SU-DHL-6 (cell line): ENCODE measurements at regions not wholly inside any gene's neighbourhood (a gene's known extent, or its start where the extent isn't known, plus 50 kb on each side); places are given as distances from the start of the nearest gene placed in this dataset.

ENCODE experiments used
- H2AFZ ChIP-seq: fragments of 200-600 bp; sonication (generic); 2 replicates; pipeline ENCODE4 v1.6.1; 2014; ENCODE audit warnings: low read depth, mild to moderate bottlenecking, moderate library complexity, mixed read lengths, antibody characterized with exemption, low read length; ENCODE audit not compliant: severe bottlenecking
- H3F3A ChIP-seq: fragments of 200-600 bp; shearing (Covaris generic); 2 replicates; pipeline ENCODE4 v1.6.0; 2016; ENCODE audit warnings: antibody characterized with exemption, mild to moderate bottlenecking; ENCODE audit not compliant: insufficient read depth
- H3K27ac ChIP-seq: fragments of 200-600 bp; sonication (generic); 2 replicates; pipeline ENCODE4 v1.5.1; 2016; ENCODE audit warnings: low read depth, mild to moderate bottlenecking, low read length, moderate library complexity, mixed read lengths
- H3K27me3 ChIP-seq: fragments of 200-600 bp; sonication (generic), shearing (Covaris generic); 2 replicates; pipeline ENCODE4 v1.6.0; 2014; ENCODE audit warnings: mild to moderate bottlenecking, low read length
- H3K36me3 ChIP-seq: fragments of 200-600 bp; sonication (generic); 2 replicates; pipeline ENCODE4 v1.6.1; 2014; ENCODE audit warnings: mild to moderate bottlenecking, low read length, mixed read lengths
- H3K4me2 ChIP-seq: fragments of 300-600, 200-600 bp; shearing (Covaris generic), sonication (generic); 2 replicates; pipeline ENCODE4 v1.6.0; 2014; ENCODE audit warnings: low read length, low read depth, mild to moderate bottlenecking; ENCODE audit not compliant: poor library complexity, severe bottlenecking
- H3K4me3 ChIP-seq: fragments of 200-600 bp; sonication (generic); 2 replicates; pipeline ENCODE4 v1.5.1; 2014; ENCODE audit warnings: antibody characterized with exemption, low read length, mild to moderate bottlenecking, mixed read lengths; ENCODE audit not compliant: insufficient read depth, poor library complexity, severe bottlenecking
- H3K79me2 ChIP-seq: fragments of 200-600 bp; sonication (generic); 2 replicates; pipeline ENCODE4 v1.6.1; 2014; ENCODE audit warnings: mild to moderate bottlenecking, low read length, moderate library complexity; ENCODE audit not compliant: insufficient read depth
- H3K9ac ChIP-seq: fragments of 200-600 bp; sonication (generic); 2 replicates; pipeline ENCODE4 v1.7.0; 2014; ENCODE audit warnings: mild to moderate bottlenecking, low read length
- H3K9me2 ChIP-seq: fragments of 200-600 bp; sonication (generic); replicated peaks from 2 replicates; pipeline ENCODE4 v1.6.1; 2014; ENCODE audit warnings: low read length; ENCODE audit not compliant: insufficient read depth
- H3K9me3 ChIP-seq: fragments of 200-600 bp; sonication (generic); 2 replicates; pipeline ENCODE4 v1.6.1; 2014; ENCODE audit warnings: low read length, mixed read lengths; ENCODE audit not compliant: insufficient read depth
- H4K20me1 ChIP-seq: fragments of 200-600 bp; sonication (generic); 2 replicates; pipeline ENCODE4 v1.6.1; 2014; ENCODE audit warnings: low read depth, mild to moderate bottlenecking, antibody characterized with exemption, low read length, moderate library complexity, mixed read lengths
- CTCF ChIP-seq: fragments of 200-600 bp; sonication (generic); IDR thresholded peaks from one replicate; pipeline ENCODE4 v1.5.1; 2017; ENCODE audit warnings: antibody characterized with exemption, mild to moderate bottlenecking, low read length, moderate library complexity; ENCODE audit not compliant: insufficient read depth, poor library complexity, severe bottlenecking
- EZH2phosphoT487 ChIP-seq: fragments of 200-600 bp; sonication (generic), shearing (Covaris generic); conservative IDR thresholded peaks from 2 replicates; pipeline ENCODE4 v1.6.1; 2018; ENCODE audit warnings: mild to moderate bottlenecking, antibody characterized with exemption, low read length, moderate library complexity, mixed read lengths

- TF ChIP-seq CTCF (no peak), EZH2phosphoT487 (no peak)
- no peaks in the 10 kb centered on the region for H3K27me3 ChIP-seq
- H3K9ac ChIP-seq, result no peak overlapping the region
- H3K9me3 ChIP-seq, result no peaks in the 10 kb centered on the region
- H3K27ac ChIP-seq, result no peak overlapping the region
- no peak overlapping the region for H3K4me2 ChIP-seq
- no peaks in the 10 kb centered on the region for H3K9me2 ChIP-seq
- H3F3A ChIP-seq, result no peaks in the 10 kb centered on the region
- no peak overlapping the region for H3K4me3 ChIP-seq
- no peak overlapping the region for H2AFZ ChIP-seq
- H3K36me3 ChIP-seq, result no peaks in the 10 kb centered on the region
- no peaks in the 10 kb centered on the region for H3K79me2 ChIP-seq
- no peaks in the 10 kb centered on the region for H4K20me1 ChIP-seq
Observed at GRCh38 chr2:49224426-49225010, 70.2 kb upstream of the FSHR start.

- Histone ChIP-seq H3K4me2 (no peak overlapping the region), H3K9me2 (no peaks in the 10 kb centered on the region), H4K20me1 (no peaks in the 10 kb centered on the region), H2AFZ (no peak overlapping the region), H3K4me3 (no peak overlapping the region), H3K9me3 (no peaks in the 10 kb centered on the region), H3F3A (no peaks in the 10 kb centered on the region), H3K79me2 (no peaks in the 10 kb centered on the region), H3K27me3 (no peaks in the 10 kb centered on the region), H3K27ac (no peak overlapping the region), H3K9ac (no peak overlapping the region), H3K36me3 (no peaks in the 10 kb centered on the region)
- TF ChIP-seq CTCF (no peak), EZH2phosphoT487 (no peak)
Observed at GRCh38 chr2:49222975-49223528, 68.7 kb upstream of the FSHR start.

- Histone ChIP-seq H4K20me1 (no peaks in the 10 kb centered on the region), H3K27me3 (no peaks in the 10 kb centered on the region), H3K4me3 (no peak overlapping the region), H3K9me3 (no peaks in the 10 kb centered on the region), H3F3A (no peaks in the 10 kb centered on the region), H3K4me2 (no peak overlapping the region), H3K27ac (no peak overlapping the region), H3K36me3 (no peaks in the 10 kb centered on the region), H3K79me2 (no peaks in the 10 kb centered on the region), H2AFZ (no peak overlapping the region), H3K9me2 (no peaks in the 10 kb centered on the region), H3K9ac (no peak overlapping the region)
- TF ChIP-seq EZH2phosphoT487 (no peak), CTCF (no peak)
Observed at GRCh38 chr2:49219741-49220140, 65.4 kb upstream of the FSHR start.
